CD4-positive, alpha-beta T cell treated with Interleukin-4 for 4 hours (primary cell): ENCODE measurements at regions not wholly inside any gene's neighbourhood (a gene's known extent, or its start where the extent isn't known, plus 50 kb on each side); places are given as distances from the start of the nearest gene placed in this dataset.

Experiments
- DNase-seq: peaks from one replicate; pipeline ENCODE4 v3.0.0-alpha.2; 2020

GRCh38 chr1:4046836-4047461 lies 146.9 kb upstream of the C1orf174 start:
- DNase-seq, result no peak

- no peak for DNase-seq
Observed at GRCh38 chr1:4047666-4048065, 147.6 kb upstream of the C1orf174 start.

- no peak for DNase-seq
Observed at GRCh38 chr1:4048076-4048475, 148.0 kb upstream of the C1orf174 start.

- no peak for DNase-seq
Observed at GRCh38 chr1:4048921-4049320, 148.8 kb upstream of the C1orf174 start.

DNA sequence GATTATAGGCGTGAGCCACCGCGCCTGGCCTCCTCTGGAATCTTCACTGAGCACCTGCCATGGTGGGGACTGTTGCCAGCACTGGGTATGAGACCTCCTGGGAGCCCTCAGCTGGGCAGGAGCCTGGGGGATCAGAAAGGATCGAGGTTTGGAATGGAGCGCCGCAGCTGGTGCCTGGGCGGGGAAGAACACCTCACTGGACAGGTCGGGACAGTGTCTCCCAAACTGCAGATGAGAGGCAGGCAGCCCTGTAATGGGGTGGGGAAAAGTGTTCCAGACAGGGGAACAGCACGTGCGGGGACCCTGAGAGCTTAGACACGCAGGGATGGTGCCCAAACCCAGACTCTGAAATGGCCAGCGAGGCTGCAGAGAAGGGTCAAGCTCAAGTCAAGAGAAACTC lies 150.9 kb upstream of the C1orf174 start:
- DNase-seq, result no peak

GRCh38 chr1:4052657-4053056 lies 152.6 kb upstream of the C1orf174 start:
- no peak for DNase-seq

DNA sequence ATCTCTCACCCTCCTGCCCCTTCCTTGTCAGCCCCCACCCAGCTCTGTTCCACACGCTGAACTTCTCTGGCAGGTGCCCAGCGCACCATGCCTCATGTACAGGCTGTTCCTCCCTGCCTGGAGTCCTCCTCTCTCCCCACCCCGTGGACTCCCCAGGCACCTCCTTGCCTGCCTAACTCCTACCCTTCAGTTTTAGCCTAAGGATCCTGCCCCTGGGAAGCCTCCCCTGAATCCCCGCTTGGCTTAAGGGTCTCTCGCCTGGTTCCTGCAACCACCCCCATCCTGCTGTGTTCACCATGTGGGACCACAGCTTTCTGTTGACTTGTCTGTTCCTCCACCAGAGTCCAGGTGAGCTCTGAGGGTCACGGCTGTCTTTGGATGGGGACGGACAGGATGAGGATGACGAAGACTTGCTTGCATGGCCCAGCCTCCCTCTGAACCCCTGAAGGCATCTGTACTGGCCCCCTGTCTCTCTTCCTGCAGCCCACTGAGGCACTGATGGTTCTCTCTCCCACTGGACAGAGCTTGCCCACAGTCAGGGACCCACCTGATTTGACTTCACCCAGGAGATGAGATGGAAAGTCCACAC lies 153.2 kb upstream of the C1orf174 start:
- no peak for DNase-seq

- DNase-seq, result no peak
Observed at GRCh38 chr1:4053774-4054173, 153.7 kb upstream of the C1orf174 start.

DNA sequence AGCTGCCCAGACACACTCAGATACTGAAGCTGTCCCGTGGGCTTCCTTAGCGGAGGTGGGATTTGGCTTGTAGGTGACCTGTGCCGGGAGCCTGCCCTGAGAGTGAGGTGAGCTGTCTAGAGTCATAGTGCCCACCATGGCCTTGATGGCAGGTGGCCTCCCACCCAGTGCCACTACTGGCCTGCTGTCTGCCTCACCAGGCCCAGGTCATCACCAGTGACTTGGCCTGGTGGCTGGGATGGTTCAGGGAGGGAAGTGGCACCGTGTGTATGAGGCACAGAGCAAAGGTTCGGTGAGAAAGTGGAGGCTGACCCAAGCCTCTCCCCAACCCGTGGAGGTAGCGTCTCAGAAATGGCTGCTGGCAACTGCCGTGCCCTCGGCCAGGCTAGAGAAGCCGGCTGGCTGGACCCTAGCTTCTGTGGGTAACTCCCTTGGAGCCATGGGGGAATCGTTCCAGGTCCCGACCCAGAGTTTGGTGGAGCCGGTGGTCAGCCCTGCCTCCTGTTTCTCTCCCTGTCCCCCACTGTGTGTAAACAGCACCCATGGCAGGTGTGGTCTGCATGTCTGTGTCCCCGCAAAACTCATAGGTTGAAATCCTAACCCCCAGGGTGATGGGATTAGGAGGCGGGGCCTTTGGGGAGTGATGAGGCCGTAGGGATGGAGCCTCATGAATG lies 155.4 kb upstream of the C1orf174 start:
- DNase-seq, result no peak

DNA sequence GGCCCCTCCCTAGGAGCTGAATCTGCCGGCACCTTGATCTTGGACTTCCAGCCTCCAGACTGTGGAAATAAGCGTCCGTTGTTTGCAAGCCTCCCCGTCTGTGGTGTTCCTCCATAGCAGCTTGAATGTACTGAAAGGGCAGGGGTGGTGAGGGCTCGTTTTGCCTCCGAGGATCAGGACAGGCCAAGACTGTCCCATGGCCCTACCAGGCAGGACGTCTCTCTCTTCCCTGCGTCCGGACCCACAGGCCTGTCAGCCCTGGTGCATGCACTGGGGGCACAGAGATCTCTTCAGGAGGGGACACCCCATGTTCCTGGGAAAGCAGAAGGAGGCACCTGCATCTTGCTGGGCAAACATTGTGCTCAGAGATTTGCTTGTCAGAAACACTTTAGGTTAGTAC lies 156.3 kb upstream of the C1orf174 start:
- no peak for DNase-seq

GRCh38 chr1:4056989-4057388 lies 156.9 kb upstream of the C1orf174 start:
- no peak for DNase-seq

- DNase-seq, result no peak
Observed at GRCh38 chr1:4057603-4058002, 157.5 kb upstream of the C1orf174 start.

DNA sequence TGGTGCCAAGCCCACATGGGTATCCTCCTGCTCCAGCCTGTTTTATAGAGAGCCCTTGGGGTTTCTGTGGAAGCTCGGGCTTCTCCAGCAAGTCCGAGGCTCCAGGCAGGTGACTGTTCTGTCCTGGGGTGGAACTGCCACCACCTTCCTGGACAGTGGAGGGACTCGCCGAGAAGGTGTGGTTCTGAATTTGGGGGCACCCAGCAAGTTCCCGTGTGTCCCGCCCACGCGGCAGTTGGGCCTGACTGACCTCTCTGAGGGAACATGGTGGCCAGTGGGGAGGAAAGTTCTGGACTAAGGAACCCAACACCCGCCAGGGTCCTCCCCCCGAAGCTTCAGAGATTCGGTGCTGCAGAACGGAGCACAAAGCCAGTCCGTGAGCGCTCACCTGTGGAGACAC lies 158.1 kb upstream of the C1orf174 start:
- no peak for DNase-seq

DNA sequence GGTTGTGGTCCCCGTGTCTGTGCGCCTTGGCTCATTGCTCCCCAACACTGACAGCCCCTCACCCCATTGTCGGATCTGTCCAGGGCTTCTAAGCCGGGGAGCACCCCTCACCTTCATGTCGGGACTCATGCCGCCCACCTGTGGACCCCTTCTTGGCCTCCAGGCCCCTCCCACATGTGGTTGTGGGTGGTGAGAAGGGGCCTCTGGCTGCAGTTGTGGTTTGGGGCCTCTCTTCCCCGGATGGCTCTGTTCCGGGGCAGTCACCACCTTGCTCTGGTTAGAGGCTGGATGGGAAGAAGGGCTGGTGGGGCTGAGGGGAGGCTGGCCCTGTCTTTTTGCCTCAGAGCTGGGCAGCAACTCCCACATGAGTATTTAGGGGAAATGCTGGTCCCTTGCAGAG lies 158.6 kb upstream of the C1orf174 start:
- DNase-seq, result no peak

DNA sequence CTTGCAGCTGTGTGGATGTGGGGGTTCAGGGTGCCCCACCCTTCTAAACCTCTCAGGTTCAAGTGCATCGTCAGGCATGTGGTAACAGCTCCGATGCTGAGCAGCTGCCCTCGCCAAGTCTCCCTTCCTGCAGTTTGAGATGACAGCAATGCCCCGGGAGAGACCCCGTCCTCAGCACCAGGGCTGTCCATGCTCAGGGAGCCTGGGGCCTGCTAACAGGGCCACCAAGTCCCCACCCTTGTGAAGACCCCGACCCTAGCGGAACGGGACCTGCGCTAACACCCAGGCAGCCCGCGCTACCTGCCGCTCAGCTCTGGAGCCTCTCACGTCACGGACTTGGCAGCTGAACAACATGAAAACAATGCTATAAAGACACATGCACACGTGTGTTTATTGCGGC lies 159.2 kb upstream of the C1orf174 start:
- DNase-seq, result no peak

- no peak for DNase-seq
Observed at GRCh38 chr1:4060850-4061249, 160.8 kb upstream of the C1orf174 start.

GRCh38 chr1:4061521-4062031 lies 161.5 kb upstream of the C1orf174 start:
- DNase-seq, result no peak

GRCh38 chr1:4062041-4062440 lies 162.0 kb upstream of the C1orf174 start:
- DNase-seq, result no peak

DNA sequence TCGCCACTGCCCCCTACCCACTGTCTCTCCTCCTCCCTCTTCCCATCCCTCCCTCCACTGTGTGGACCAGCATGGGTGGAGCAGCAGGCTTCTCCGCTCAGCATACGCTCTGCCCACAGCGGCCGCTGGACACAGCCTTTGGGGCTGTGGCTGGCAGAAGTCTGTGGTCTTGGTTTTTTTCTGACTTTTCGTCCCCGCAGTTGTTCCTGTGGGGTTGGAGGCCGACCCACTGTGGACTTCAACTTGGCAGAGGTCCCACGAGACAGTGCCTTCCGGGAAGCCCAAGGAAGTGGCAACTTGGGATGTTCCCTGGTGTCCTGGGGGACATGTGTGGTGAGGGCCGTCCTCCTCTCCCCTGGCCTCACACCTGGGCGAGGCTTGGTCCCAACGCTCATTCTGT lies 162.5 kb upstream of the C1orf174 start:
- no peak for DNase-seq

DNA sequence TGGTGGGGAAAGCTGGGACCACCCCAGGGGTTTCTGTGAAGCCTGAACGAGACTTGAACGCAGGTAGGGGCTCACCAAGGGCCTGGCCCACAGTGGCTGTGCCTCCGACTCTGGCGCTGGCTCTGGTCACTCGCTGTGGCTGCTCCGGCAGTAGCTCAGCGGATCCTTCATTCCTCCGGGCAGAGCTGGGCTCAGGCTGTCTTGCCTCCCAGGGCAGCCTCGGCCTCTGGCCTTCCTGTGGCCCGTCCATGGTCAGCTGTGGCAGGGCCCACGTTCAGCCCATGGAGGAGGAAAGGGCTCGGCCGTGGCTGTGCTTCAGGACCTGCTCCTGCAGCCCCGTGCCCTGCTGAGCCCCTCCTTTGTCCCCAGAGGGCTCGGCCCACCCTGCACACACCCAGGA lies 162.9 kb upstream of the C1orf174 start:
- no peak for DNase-seq

DNA sequence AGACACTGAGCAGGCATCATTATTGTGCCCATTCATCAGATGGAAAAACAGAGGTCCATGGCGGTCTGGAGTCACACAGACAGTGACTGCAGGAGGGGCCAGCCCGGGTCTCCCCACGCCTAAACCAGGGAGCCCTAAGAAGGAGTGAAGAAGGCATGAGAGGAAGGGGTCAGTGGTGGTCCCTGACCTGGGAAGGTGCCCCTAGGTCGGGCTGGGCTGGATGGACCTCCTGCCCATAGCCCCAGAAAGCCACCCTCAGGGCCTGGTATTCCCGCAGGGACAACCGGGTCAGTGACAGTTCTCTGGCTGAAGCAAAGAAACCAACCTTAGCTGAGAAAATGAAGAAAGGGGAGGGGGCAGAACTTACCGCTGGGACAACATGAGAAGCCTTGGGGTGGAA lies 163.4 kb upstream of the C1orf174 start:
- no peak for DNase-seq

GRCh38 chr1:4064150-4064889 lies 164.2 kb upstream of the C1orf174 start:
- DNase-seq, result no peak

DNA sequence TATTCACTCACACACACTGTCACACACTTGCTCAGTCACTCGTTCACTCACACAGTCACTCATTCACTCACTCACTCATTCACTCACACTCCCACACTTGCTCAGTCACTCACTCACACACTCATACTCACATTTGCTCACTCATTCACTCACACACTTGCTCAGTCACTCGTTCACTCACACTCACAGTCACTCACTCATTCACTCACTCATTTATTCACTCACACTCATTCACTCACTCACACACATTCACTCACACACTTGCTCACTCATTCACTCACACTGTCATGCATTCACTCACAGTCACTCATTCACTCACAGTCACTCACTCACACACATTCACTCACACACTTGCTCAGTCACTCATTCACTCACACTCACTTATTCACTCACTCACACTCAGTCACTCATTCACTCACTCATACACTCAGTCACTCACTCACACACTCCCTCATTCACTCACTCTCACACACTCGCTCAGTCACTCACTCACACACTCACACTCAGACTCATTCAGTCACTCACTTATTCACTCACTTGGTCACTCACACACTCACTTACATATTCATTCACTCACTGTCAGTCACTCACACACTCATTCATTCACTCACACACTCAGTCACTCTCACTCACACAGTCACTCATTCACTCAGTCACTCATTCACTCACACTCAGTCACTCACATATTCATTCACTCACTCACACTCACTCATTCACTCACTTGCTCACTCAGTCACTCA lies 167.0 kb upstream of the C1orf174 start:
- no peak for DNase-seq
